Psoas muscle (tissue), 7 donors: ENCODE measurements at regions not wholly inside any gene's neighbourhood (a gene's known extent, or its start where the extent isn't known, plus 50 kb on each side); places are given as distances from the start of the nearest gene placed in this dataset.

Experiments
- ATAC-seq, 4 donors: fragments of 200-7000 bp; cut with Tn5 transposase; one replicate each; pipeline ENCODE4 v1.9.1; 2020; ENCODE audit warnings: moderate library complexity in 3 of 4, mild to moderate bottlenecking in 2 of 4
- DNase-seq, 2 donors: peaks; one replicate each; pipeline ENCODE4 v3.0.0-alpha.2; 2020
- H3K27ac ChIP-seq: fragments of 200-600 bp; one replicate; pipeline ENCODE4 v1.8.0; 2022
- H3K27me3 ChIP-seq, 3 donors: fragments of 200-600 bp in 1 of 3; one replicate each; pipeline versions ENCODE4 v1.6.1 to v1.8.0; 2013 to 2022; ENCODE audit warnings: low read length in 2 of 3, mild to moderate bottlenecking in 2 of 3, moderate library complexity in 1 of 3; ENCODE audit not compliant: insufficient read depth in 3 of 3
- H3K36me3 ChIP-seq, 2 donors: fragments of 200-600 bp in 1 of 2; one replicate each; pipeline versions ENCODE4 v1.6.1 to v1.8.0; 2013 to 2022; ENCODE audit warnings: low read depth in 1 of 2, mild to moderate bottlenecking in 1 of 2, moderate library complexity in 1 of 2; ENCODE audit not compliant: insufficient read depth in 1 of 2
- H3K4me1 ChIP-seq: fragments of 200-600 bp; one replicate; pipeline ENCODE4 v1.8.0; 2022
- H3K4me3 ChIP-seq: fragments of 200-600 bp; one replicate; pipeline ENCODE4 v1.8.0; 2022; ENCODE audit warnings: mild to moderate bottlenecking
- H3K9me3 ChIP-seq: fragments of 200-600 bp; one replicate; pipeline ENCODE4 v1.8.0; 2022
- CTCF ChIP-seq: fragments of 200-600 bp; IDR thresholded peaks from one replicate; pipeline ENCODE4 v1.8.0; 2022; ENCODE audit warnings: antibody characterized with exemption
- WGBS, 3 donors: extraction: QIAGEN DNeasy Blood & Tissue Kit; methylation state at CpG; one replicate each; pipeline versions ENCODE4 v1.1.6 to v1.1.7; 2013; 5-methylcytosine and 5-hydroxymethylcytosine counted together
- intact Hi-C, 2 donors: fragments of 100-400 bp; cut with DNase I; formaldehyde crosslinking; loops; one replicate each; pipeline versions ENCODE4 v1.11.0 to v1.14.2; 2022
- donor health status: healthy with polysubstance abuse.
- donor health status: DM: no; HTN: no; CAD: no; lungs with moderate emphysema.
- donor health status: Bipolar disorder and iron deficiency.
- donor health status: healthy.
- donor health status: DM: yes; HTN: yes; CAD: no.
- donor health status: DM: no; HTN: no; CAD: no.
- donor health status: DM: yes; HTN: yes; CAD: no.

DNA sequence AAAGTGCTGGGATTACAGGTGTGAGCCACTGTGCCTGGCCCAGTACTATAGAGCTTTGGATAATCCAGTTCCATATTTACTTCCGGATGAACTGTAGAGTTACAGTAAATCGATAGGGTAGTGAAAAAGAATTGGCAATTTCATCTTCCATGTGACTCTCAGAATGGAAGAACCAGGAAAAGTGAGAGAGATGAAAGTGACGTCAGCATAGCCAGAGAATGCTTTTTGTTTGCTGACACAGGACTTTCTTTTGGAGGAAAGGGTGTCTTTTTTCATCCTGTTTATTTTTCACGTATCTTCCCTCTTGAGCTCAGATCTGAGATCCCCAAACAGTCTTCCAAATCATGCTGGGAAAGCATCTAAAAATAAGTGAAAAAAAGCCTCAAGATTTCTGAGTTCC, 91.2 kb upstream of the KCNAB1 start:
- no peak for TF ChIP-seq CTCF
- Histone ChIP-seq H3K4me1 (no peaks in the 10 kb centered on the region), H3K36me3 (no peaks in the 10 kb centered on the region), H3K4me3 (no peak overlapping the region), H3K27ac (no peak overlapping the region), H3K9me3 (no peaks in the 10 kb centered on the region), H3K27me3 (no peaks in the 10 kb centered on the region)
- intact Hi-C loops, result no loop called here
- WGBS, 3 donors, result 70 to 74% (median 73%) methylated on average over 4 of the region's 4 CpGs
- ATAC-seq (no peak), DNase-seq (no peak)

- Histone ChIP-seq H3K27ac (no peak overlapping the region), H3K9me3 (no peaks in the 10 kb centered on the region), H3K4me3 (no peak overlapping the region), H3K4me1 (no peaks in the 10 kb centered on the region), H3K36me3 (no peaks in the 10 kb centered on the region), H3K27me3 (no peaks in the 10 kb centered on the region)
- intact Hi-C loops, result no loop called here
- 84 to 85% (median 85%) methylated on average over 4 of the region's 4 CpGs for WGBS, 3 donors
- TF ChIP-seq CTCF, result no peak
- DNase-seq (no peak), ATAC-seq (no peak)
These were observed 89.7 kb upstream of the KCNAB1 start for GRCh38 chr3:156030723-156031122.

GRCh38 chr3:156033428-156033827, 87.0 kb upstream of the KCNAB1 start:
- no peaks in the 10 kb centered on the region for H3K27me3 ChIP-seq
- no peaks in the 10 kb centered on the region for H3K4me1 ChIP-seq
- ATAC-seq (no peak), DNase-seq (no peak)
- no peak for TF ChIP-seq CTCF
- no peak overlapping the region for H3K4me3 ChIP-seq
- 67 to 87% (median 82%) methylated on average over 5 of the region's 5 CpGs for WGBS, 3 donors
- no peak overlapping the region for H3K27ac ChIP-seq
- no peaks in the 10 kb centered on the region for H3K36me3 ChIP-seq
- H3K9me3 ChIP-seq, result no peaks in the 10 kb centered on the region
- intact Hi-C loops, result no loop called here

DNA sequence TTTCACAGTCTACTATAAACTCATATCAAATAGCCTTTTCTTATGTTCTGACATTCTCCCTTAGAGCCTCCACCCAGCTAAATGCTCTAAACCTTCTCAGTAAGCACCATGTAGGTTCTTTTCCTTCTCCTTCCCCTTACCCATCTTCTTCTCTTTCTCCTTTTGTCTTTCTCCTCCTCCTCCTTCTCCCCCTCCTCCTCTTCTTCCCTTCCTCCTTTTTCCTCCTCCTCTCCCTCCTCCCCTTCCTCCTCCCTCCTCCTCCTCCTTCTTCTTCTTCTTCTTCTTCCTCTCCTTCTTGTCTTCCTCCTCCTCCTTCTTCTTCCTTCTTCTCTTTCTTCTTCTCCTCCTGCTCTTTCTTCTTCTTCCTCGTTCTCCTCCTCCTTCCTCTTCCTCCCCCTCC, 85.2 kb upstream of the KCNAB1 start:
- H3K4me1 ChIP-seq, result no peaks in the 10 kb centered on the region
- no peak for TF ChIP-seq CTCF
- H3K27ac ChIP-seq, result no peak overlapping the region
- ATAC-seq, result no peak
- H3K36me3 ChIP-seq, result no peaks in the 10 kb centered on the region
- 50 to 86% (median 79%) methylated on average over 1 of the region's 1 CpG for WGBS, 3 donors
- H3K9me3 ChIP-seq, result no peaks in the 10 kb centered on the region
- DNase-seq, result no peak
- no peaks in the 10 kb centered on the region for H3K27me3 ChIP-seq
- intact Hi-C loops, result no loop called here
- H3K4me3 ChIP-seq, result no peak overlapping the region

- TF ChIP-seq CTCF, result no peak
- 72 to 77% (median 73%) methylated on average over 6 of the region's 6 CpGs for WGBS, 3 donors
- DNase-seq (no peak), ATAC-seq (no peak)
- no peaks in the 10 kb centered on the region for H3K27me3 ChIP-seq
- no peaks in the 10 kb centered on the region for H3K9me3 ChIP-seq
- intact Hi-C loops, result no loop called here
- H3K4me3 ChIP-seq, result no peak overlapping the region
- no peaks in the 10 kb centered on the region for H3K36me3 ChIP-seq
- no peaks in the 10 kb centered on the region for H3K4me1 ChIP-seq
- H3K27ac ChIP-seq, result no peak overlapping the region
These were observed 83.9 kb upstream of the KCNAB1 start for GRCh38 chr3:156036258-156037053.
